H1 (cell line): ENCODE measurements at regions not wholly inside any gene's neighbourhood (a gene's known extent, or its start where the extent isn't known, plus 50 kb on each side); places are given as distances from the start of the nearest gene placed in this dataset.

Source experiments
- CTCF ChIA-PET: fragments of 300-600 bp; sonication (Branson Sonifier 250); formaldehyde crosslinking; loops from one replicate; lab custom pipeline; 2021; ENCODE audit not compliant: partially characterized antibody; lab: Charles Lee
- POLR2A ChIA-PET: fragments of 300-600 bp; sonication (Branson Sonifier 250); formaldehyde crosslinking; loops from one replicate; lab custom pipeline; 2021; ENCODE audit warnings: inconsistent platforms; ENCODE audit not compliant: partially characterized antibody; lab: Charles Lee
- DNase-seq, 2 experiments: peaks; one replicate each; pipeline versions ENCODE4 v3.0.0 to v3.0.0-alpha.2; 2010 to 2022; ENCODE audit warnings: low spot score in 2 of 2, low read depth in 1 of 2, mixed read lengths in 1 of 2
- FAIRE-seq: peaks from 2 replicates; lab custom pipeline; 2011; peaks lifted over from hg19 to GRCh38; lab: Jason Lieb, UNC
- H2AFZ ChIP-seq: 2 replicates; pipeline ENCODE4 v1.8.1; 2012; ENCODE audit warnings: low read length, inconsistent platforms
- H2AK5ac ChIP-seq: 2 replicates; pipeline ENCODE4 v1.6.1; 2013; ENCODE audit warnings: low read depth, low read length
- H2BK120ac ChIP-seq: replicated peaks from 2 replicates; pipeline ENCODE3; 2013; ENCODE audit warnings: low read depth, low read length, inconsistent platforms
- H2BK12ac ChIP-seq: 2 replicates; pipeline ENCODE4 v1.6.1; 2013; ENCODE audit warnings: low read depth, low read length
- H2BK15ac ChIP-seq: 2 replicates; pipeline ENCODE4 v1.6.1; 2013; ENCODE audit warnings: low read length
- H2BK20ac ChIP-seq: 2 replicates; pipeline ENCODE4 v1.6.1; 2013; ENCODE audit warnings: low read length
- H2BK5ac ChIP-seq: 2 replicates; pipeline ENCODE4 v1.6.1; 2013; ENCODE audit warnings: low read depth, low read length
- H3K14ac ChIP-seq: 2 replicates; pipeline ENCODE4 v1.6.1; 2013; ENCODE audit warnings: inconsistent platforms; ENCODE audit not compliant: insufficient read length
- H3K18ac ChIP-seq: 2 replicates; pipeline ENCODE4 v1.6.1; 2013; ENCODE audit warnings: low read length; ENCODE audit errors: extremely low read depth
- H3K23ac ChIP-seq: 2 replicates; pipeline ENCODE4 v1.6.1; 2013; ENCODE audit warnings: inconsistent platforms; ENCODE audit not compliant: insufficient read length
- H3K23me2 ChIP-seq: 2 replicates; pipeline ENCODE4 v1.6.1; 2013; ENCODE audit warnings: low read depth, low read length
- H3K27ac ChIP-seq: 2 replicates; pipeline ENCODE4 v1.6.1; 2011; ENCODE audit warnings: low read depth, low read length, inconsistent platforms
- H3K27me3 ChIP-seq, 4 experiments: replicated peaks in 1 of 4; 1 replicate in 1 of 4; 2 replicates in 3 of 4; pipeline versions ENCODE4 v1.6.1 to v1.8.1; 2011 to 2013; ENCODE audit warnings: low read length in 3 of 4, mild to moderate bottlenecking in 3 of 4, inconsistent platforms in 2 of 4, mixed read lengths in 2 of 4, moderate library complexity in 1 of 4; ENCODE audit not compliant: control insufficient read depth in 3 of 4, insufficient read depth in 3 of 4; ENCODE audit errors: extremely low read depth in 1 of 4
- H3K36me3 ChIP-seq, 4 experiments: 2 replicates each; pipeline versions ENCODE4 v1.6.1 to v1.8.1; 2011 to 2013; ENCODE audit warnings: mild to moderate bottlenecking in 4 of 4, low read length in 3 of 4, moderate library complexity in 2 of 4, control low read depth in 1 of 4, inconsistent platforms in 1 of 4; ENCODE audit not compliant: insufficient read depth in 4 of 4, control insufficient read depth in 2 of 4
- H3K4ac ChIP-seq: replicated peaks from 2 replicates; pipeline ENCODE3; 2013; ENCODE audit warnings: low read length, low read depth, mixed read lengths, inconsistent platforms; ENCODE audit not compliant: insufficient read length
- H3K4me1 ChIP-seq, 4 experiments: replicated peaks in 1 of 4; 1 replicate in 1 of 4; 2 replicates in 3 of 4; pipeline versions ENCODE4 v1.6.1 to v1.8.1; 2011 to 2013; ENCODE audit warnings: low read length in 3 of 4, inconsistent platforms in 2 of 4, mixed read lengths in 1 of 4; ENCODE audit not compliant: insufficient read depth in 4 of 4, control insufficient read depth in 3 of 4
- H3K4me2 ChIP-seq, 2 experiments: 2 replicates each; pipeline versions ENCODE4 v1.6.1 to v1.8.1; 2011 to 2013; ENCODE audit warnings: low read depth in 2 of 2, low read length in 2 of 2, control low read depth in 1 of 2, inconsistent platforms in 1 of 2, mild to moderate bottlenecking in 1 of 2; ENCODE audit not compliant: insufficient read depth in 1 of 2
- H3K4me3 ChIP-seq, 4 experiments: fragments of 200-600, 300-600 bp in 1 of 4; sonication (generic), shearing (Covaris generic), sonication (Bioruptor Twin) in 1 of 4; 2 replicates each; pipeline versions ENCODE4 v1.5.1 to v1.8.1; 2011 to 2016; ENCODE audit warnings: low read length in 4 of 4, low read depth in 3 of 4, control low read depth in 2 of 4, inconsistent platforms in 2 of 4, mild to moderate bottlenecking in 2 of 4, mixed read lengths in 1 of 4, moderate library complexity in 1 of 4; ENCODE audit not compliant: insufficient read depth in 2 of 4; ENCODE audit errors: extremely low read depth in 1 of 4
- H3K56ac ChIP-seq: replicated peaks from 2 replicates; pipeline ENCODE3; 2013; ENCODE audit warnings: low read depth, mild to moderate bottlenecking, mixed read lengths, low read length, inconsistent platforms; ENCODE audit not compliant: insufficient read length
- H3K79me1 ChIP-seq: 2 replicates; pipeline ENCODE4 v1.6.1; 2013; ENCODE audit warnings: low read depth, low read length, control low read depth
- H3K79me2 ChIP-seq, 2 experiments: 2 replicates each; pipeline versions ENCODE4 v1.6.1 to v1.8.1; 2012 to 2013; ENCODE audit warnings: low read length in 2 of 2, mild to moderate bottlenecking in 2 of 2, inconsistent platforms in 1 of 2; ENCODE audit not compliant: insufficient read depth in 2 of 2, control insufficient read depth in 1 of 2
- H3K9ac ChIP-seq, 4 experiments: replicated peaks in 1 of 4; 1 replicate in 1 of 4; 2 replicates in 3 of 4; pipeline versions ENCODE4 v1.6.1 to v1.8.1; 2011 to 2013; ENCODE audit warnings: low read depth in 3 of 4, low read length in 3 of 4, control low read depth in 2 of 4, mild to moderate bottlenecking in 2 of 4, moderate library complexity in 2 of 4, inconsistent platforms in 1 of 4; ENCODE audit errors: extremely low read depth in 1 of 4
- H3K9me3 ChIP-seq, 2 experiments: 2 replicates each; pipeline versions ENCODE4 v1.6.1 to v1.8.1; 2012 to 2013; ENCODE audit warnings: mild to moderate bottlenecking in 2 of 2, moderate library complexity in 2 of 2, control low read depth in 1 of 2, inconsistent platforms in 1 of 2, low read depth in 1 of 2, low read length in 1 of 2, mixed read lengths in 1 of 2; ENCODE audit not compliant: insufficient read depth in 2 of 2
- H4K20me1 ChIP-seq, 2 experiments: replicated peaks in 1 of 2; 2 replicates each; pipeline versions ENCODE3 to v1.8.1; 2011 to 2013; ENCODE audit warnings: inconsistent platforms in 2 of 2, low read length in 2 of 2, mild to moderate bottlenecking in 1 of 2; ENCODE audit not compliant: insufficient read depth in 2 of 2, control insufficient read depth in 1 of 2
- H4K5ac ChIP-seq: 2 replicates; pipeline ENCODE4 v1.6.1; 2013; ENCODE audit warnings: low read length, low read depth, mixed read lengths, inconsistent platforms; ENCODE audit not compliant: insufficient read length
- H4K8ac ChIP-seq: 2 replicates; pipeline ENCODE4 v1.8.0; 2013; ENCODE audit warnings: mild to moderate bottlenecking, moderate library complexity, low read length, inconsistent platforms; ENCODE audit not compliant: insufficient read depth; ENCODE audit errors: extremely low read depth
- H4K91ac ChIP-seq: replicated peaks from 2 replicates; pipeline ENCODE3; 2013; ENCODE audit warnings: low read length, mixed read lengths, inconsistent platforms; ENCODE audit not compliant: insufficient read length
- EZH2 ChIP-seq: fragments of 200-600 bp; sonication (generic); IDR thresholded peaks from 2 replicates; pipeline ENCODE4 v1.7.1; 2012; ENCODE audit warnings: low read depth, mild to moderate bottlenecking, moderate library complexity, low read length, inconsistent platforms; ENCODE audit not compliant: severe bottlenecking
- WGBS, 2 experiments: shearing (Covaris generic) in 1 of 2; methylation state at CpG; one replicate each; pipeline versions ENCODE4 v1.1.6 to v1.1.7; 2013 to 2015; ENCODE audit warnings: low lambda C conversion rate in 2 of 2, mixed read lengths in 2 of 2, inconsistent platforms in 1 of 2, low coverage in 1 of 2, missing lambda C conversion rate in 1 of 2; ENCODE audit not compliant: insufficient replicate concordance in 2 of 2, insufficient coverage in 1 of 2, insufficient read length in 1 of 2; ENCODE audit errors: extremely low coverage in 1 of 2, missing lambda C conversion rate in 1 of 2; 5-methylcytosine and 5-hydroxymethylcytosine counted together
- TF ChIP-seq, protein P1 (sequence below): IDR thresholded peaks from 2 replicates; pipeline ENCODE4 v1.6.1; 2012; ENCODE audit warnings: low read length, inconsistent platforms

DNA sequence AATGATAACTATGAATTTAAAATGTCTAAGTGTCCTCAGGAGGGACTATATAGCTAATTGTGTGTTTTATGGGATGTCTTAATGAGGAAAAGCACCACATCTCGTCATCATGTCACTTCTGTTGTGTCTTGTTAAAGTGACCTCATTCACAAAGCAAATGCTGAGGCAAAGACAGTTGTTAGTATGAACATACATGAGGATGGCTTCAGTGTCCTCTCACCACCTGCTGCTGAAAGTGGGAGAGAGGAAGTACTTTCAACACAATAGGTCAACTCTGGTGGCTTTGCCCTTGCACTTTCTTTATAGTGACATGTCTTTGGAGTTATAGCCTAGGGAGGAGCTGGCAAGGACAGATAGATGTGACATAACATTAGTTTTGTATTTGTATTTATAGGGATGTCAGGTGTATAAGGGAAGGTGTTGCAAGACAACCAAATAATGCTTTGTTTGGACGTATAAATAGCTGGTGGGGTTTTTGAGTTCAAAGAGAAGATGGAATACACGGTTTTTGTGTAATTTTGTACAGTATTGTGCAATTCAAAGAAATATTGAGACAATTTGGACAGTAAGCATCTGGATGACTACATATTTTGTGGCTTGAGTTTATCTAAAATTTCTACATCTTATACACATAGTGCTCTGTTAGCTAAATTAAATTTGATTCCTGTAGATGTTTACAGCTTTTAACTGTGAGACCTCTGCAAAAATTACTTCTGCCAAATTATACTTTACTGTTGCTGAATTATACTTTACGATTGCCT, 131.7 kb upstream of the ATP2B1 start:
- H2BK20ac ChIP-seq: no peak overlapping the region
- H4K91ac ChIP-seq: no peak overlapping the region
- no peaks in the 10 kb centered on the region for H3K79me2 ChIP-seq
- FAIRE-seq (no peak), DNase-seq (no peak)
- H3K23ac ChIP-seq: no peak overlapping the region
- no peak overlapping the region for H3K4me3 ChIP-seq
- H3K9ac ChIP-seq: no peak overlapping the region
- H4K5ac ChIP-seq: no peak overlapping the region
- no peak overlapping the region for H3K27ac ChIP-seq
- no peaks in the 10 kb centered on the region for H3K9me3 ChIP-seq
- POLR2A ChIA-PET: interaction anchor here (1.3 kb wide), 1 partner anchor 12 kb away, joined by 3 read pairs; no protein-coding TSS in a partner anchor
- H3K4ac ChIP-seq: no peak overlapping the region
- H4K8ac ChIP-seq: no peak overlapping the region
- H3K4me1 ChIP-seq: no peaks in the 10 kb centered on the region
- CTCF ChIA-PET: interaction anchor here (1.0 kb wide), 1 partner anchor 17 kb away, joined by 3 read pairs; no protein-coding TSS in a partner anchor
- H2BK5ac ChIP-seq: no peak overlapping the region
- TF ChIP-seq, protein P1, sequence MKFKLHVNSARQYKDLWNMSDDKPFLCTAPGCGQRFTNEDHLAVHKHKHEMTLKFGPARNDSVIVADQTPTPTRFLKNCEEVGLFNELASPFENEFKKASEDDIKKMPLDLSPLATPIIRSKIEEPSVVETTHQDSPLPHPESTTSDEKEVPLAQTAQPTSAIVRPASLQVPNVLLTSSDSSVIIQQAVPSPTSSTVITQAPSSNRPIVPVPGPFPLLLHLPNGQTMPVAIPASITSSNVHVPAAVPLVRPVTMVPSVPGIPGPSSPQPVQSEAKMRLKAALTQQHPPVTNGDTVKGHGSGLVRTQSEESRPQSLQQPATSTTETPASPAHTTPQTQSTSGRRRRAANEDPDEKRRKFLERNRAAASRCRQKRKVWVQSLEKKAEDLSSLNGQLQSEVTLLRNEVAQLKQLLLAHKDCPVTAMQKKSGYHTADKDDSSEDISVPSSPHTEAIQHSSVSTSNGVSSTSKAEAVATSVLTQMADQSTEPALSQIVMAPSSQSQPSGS: no peak
- TF ChIP-seq EZH2: no peak
- no peak overlapping the region for H2BK120ac ChIP-seq
- 87% methylated on average over 4 of the region's 4 CpGs; no CpG with 5 or more reads in 1 of the 2 experiments for WGBS, 2 experiments
- H3K56ac ChIP-seq: no peak overlapping the region
- H2AFZ ChIP-seq: no peak overlapping the region
- H3K14ac ChIP-seq: no peak overlapping the region
- H3K79me1 ChIP-seq: no peaks in the 10 kb centered on the region
- H3K18ac ChIP-seq: no peak overlapping the region
- no peaks in the 10 kb centered on the region for H4K20me1 ChIP-seq
- H3K4me2 ChIP-seq: no peak overlapping the region
- no peaks in the 10 kb centered on the region for H3K27me3 ChIP-seq
- no peaks in the 10 kb centered on the region for H3K36me3 ChIP-seq
- H2BK12ac ChIP-seq: no peak overlapping the region
- H2BK15ac ChIP-seq: no peak overlapping the region
- no peaks in the 10 kb centered on the region for H3K23me2 ChIP-seq
- no peak overlapping the region for H2AK5ac ChIP-seq
